MCF 10A (cell line): ENCODE measurements at regions not wholly inside any gene's neighbourhood (a gene's known extent, or its start where the extent isn't known, plus 50 kb on each side); places are given as distances from the start of the nearest gene placed in this dataset.
A peak's percentile ranks its signal among the peaks of the same experiment; 100 is the strongest.
"Not testable (repeated sequence)": the region's sequence is repeated elsewhere in the genome, so short reads cannot be mapped to it uniquely, and the experiment has no call there.

Experiments
- BruUV-seq: library from RNA; stranded (reverse); fragments of 400-500 nt; replicated peaks from 2 replicates; lab custom pipeline; 2021; lab: Mats Ljungman, UMichigan
- CTCF ChIA-PET: fragments of 300-600 bp; sonication (Branson Sonifier 250); formaldehyde crosslinking; extraction: SDS; loops from one replicate; lab custom pipeline; 2021; ENCODE audit warnings: antibody characterized with exemption, inconsistent platforms; lab: Yijun Ruan, JAX
- POLR2A ChIA-PET: fragments of 300-600, 350-650 bp; sonication (Branson Sonifier 250); formaldehyde crosslinking; extraction: SDS; loops from one replicate; lab custom pipeline; 2020; ENCODE audit warnings: antibody characterized with exemption, inconsistent platforms; lab: Yijun Ruan, JAX
- DNase-seq: peaks from one replicate; pipeline ENCODE4 v3.0.0-alpha.2; 2018; ENCODE audit not compliant: unreplicated experiment
- H3K27ac Mint-ChIP-seq: one replicate; pipeline ENCODE4 v1.8.0; 2022; ENCODE audit warnings: mild to moderate bottlenecking, low read depth, mixed read lengths; ENCODE audit not compliant: unreplicated experiment
- H3K27me3 Mint-ChIP-seq: one replicate; pipeline ENCODE4 v1.8.0; 2022; ENCODE audit warnings: mixed read lengths; ENCODE audit not compliant: insufficient read depth, unreplicated experiment
- H3K36me3 Mint-ChIP-seq: one replicate; pipeline ENCODE4 v1.8.0; 2022; ENCODE audit warnings: mild to moderate bottlenecking, moderate library complexity, mixed read lengths; ENCODE audit not compliant: insufficient read depth, unreplicated experiment
- H3K4me1 Mint-ChIP-seq: one replicate; pipeline ENCODE4 v1.8.0; 2022; ENCODE audit warnings: mixed read lengths; ENCODE audit not compliant: insufficient read depth, unreplicated experiment
- H3K4me3 Mint-ChIP-seq: one replicate; pipeline ENCODE4 v1.8.0; 2022; ENCODE audit warnings: mild to moderate bottlenecking, moderate library complexity, mixed read lengths; ENCODE audit not compliant: unreplicated experiment
- H3K9me3 Mint-ChIP-seq: one replicate; pipeline ENCODE4 v1.8.0; 2022; ENCODE audit warnings: mixed read lengths; ENCODE audit not compliant: unreplicated experiment
- intact Hi-C: fragments of 100-400 bp; cut with micrococcal nuclease; formaldehyde crosslinking; loops from 2 replicates; pipeline ENCODE4 v1.14.1; 2022
- TF ChIP-seq, protein P1 (sequence below): fragments of 200-600 bp; IDR thresholded peaks from one replicate; pipeline ENCODE4 v1.8.0; 2022; ENCODE audit warnings: antibody characterized with exemption, mild to moderate bottlenecking; ENCODE audit not compliant: unreplicated experiment

DNA sequence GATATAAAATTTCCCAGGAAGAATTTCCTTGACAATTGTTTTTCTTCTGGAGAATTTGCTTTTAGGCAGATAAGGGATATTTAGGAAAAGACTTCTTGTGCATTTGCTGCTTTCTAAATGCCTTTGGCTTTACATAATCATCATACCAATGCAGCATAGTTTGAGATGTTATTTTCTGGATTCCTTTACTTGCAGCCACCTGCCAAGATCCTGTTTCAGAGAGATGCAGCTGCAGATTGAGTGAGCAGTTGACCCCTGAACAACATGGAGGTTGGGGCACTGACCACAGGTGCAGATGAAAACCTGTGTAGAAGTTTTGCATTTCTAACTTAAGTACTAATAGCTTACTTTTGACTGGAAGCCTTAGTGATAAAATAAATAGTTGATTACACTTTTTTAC is 257.9 kb downstream of the RPIA start:
- POLR2A ChIA-PET: no interaction called here
- no peaks in the 10 kb centered on the region for H3K4me1 Mint-ChIP-seq
- H3K27ac Mint-ChIP-seq: no peak overlapping the region
- H3K9me3 Mint-ChIP-seq: no peaks in the 10 kb centered on the region
- TF ChIP-seq, protein P1, sequence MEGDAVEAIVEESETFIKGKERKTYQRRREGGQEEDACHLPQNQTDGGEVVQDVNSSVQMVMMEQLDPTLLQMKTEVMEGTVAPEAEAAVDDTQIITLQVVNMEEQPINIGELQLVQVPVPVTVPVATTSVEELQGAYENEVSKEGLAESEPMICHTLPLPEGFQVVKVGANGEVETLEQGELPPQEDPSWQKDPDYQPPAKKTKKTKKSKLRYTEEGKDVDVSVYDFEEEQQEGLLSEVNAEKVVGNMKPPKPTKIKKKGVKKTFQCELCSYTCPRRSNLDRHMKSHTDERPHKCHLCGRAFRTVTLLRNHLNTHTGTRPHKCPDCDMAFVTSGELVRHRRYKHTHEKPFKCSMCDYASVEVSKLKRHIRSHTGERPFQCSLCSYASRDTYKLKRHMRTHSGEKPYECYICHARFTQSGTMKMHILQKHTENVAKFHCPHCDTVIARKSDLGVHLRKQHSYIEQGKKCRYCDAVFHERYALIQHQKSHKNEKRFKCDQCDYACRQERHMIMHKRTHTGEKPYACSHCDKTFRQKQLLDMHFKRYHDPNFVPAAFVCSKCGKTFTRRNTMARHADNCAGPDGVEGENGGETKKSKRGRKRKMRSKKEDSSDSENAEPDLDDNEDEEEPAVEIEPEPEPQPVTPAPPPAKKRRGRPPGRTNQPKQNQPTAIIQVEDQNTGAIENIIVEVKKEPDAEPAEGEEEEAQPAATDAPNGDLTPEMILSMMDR: no peak
- intact Hi-C loops: no loop called here
- no peak for DNase-seq
- no TSS peak for BruUV-seq
- H3K4me3 Mint-ChIP-seq: no peak overlapping the region
- CTCF ChIA-PET: interaction anchor here (0.7 kb wide), 1 partner anchor 25 kb away, joined by 3 read pairs; no protein-coding TSS in a partner anchor
- H3K27me3 Mint-ChIP-seq: peaks cover 37% of the 10 kb centered on the region
- H3K36me3 Mint-ChIP-seq: no peaks in the 10 kb centered on the region

DNA sequence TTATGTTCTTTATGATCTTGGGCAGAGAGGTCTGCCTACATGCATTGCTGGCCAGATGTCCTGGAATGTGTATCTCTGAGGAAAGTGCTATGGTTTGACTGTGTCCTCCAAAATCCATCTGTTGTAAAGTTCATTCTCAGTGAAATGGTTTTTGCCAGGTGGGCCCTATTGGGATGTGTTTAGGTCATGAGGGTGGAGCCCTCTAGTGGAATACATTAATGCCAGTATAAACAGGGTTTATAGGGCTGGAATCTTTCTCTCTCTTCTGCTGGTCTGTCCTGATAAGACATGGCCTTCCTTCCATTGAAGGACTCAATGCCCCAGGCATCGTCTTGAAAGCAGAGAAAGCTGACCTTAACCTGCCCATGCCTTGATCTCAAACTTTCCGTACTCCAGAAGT is 258.5 kb downstream of the RPIA start:
- ChIA-PET POLR2A (no interaction called here), CTCF (interaction anchor here (0.9 to 1.3 kb wide), 2 partner anchors 9 to 11 kb away, joined by 3 to 4 read pairs; no protein-coding TSS in a partner anchor)
- H3K4me1 Mint-ChIP-seq: no peaks in the 10 kb centered on the region
- intact Hi-C loops: no loop called here
- no peaks in the 10 kb centered on the region for H3K9me3 Mint-ChIP-seq
- peaks cover 43% of the 10 kb centered on the region for H3K27me3 Mint-ChIP-seq
- DNase-seq: peak; percentile 23
- no peaks in the 10 kb centered on the region for H3K36me3 Mint-ChIP-seq
- H3K27ac Mint-ChIP-seq: no peak overlapping the region
- BruUV-seq: no TSS peak
- no peak overlapping the region for H3K4me3 Mint-ChIP-seq
- TF ChIP-seq, protein P1: peak; percentile 30

DNA sequence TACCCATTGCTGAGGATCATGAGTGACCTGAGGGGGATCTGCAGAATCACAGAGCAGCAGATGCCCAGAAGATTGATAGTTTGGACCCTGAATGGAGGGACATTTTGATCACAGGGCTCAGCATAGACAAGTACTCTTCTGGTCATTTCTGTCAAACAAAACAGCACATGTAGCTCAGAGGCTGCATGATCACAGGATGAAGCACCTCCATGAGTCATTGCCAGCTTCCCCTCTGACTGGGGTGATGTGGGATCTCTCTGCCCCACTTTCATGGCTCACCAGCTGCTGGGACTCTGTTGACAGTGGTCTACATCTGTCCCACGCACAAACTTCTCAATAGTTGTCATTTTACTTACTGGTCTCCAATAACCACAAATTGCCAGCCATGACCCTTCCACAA is 264.1 kb downstream of the RPIA start:
- BruUV-seq: no TSS peak
- ChIA-PET POLR2A (no interaction called here), CTCF (no interaction called here)
- TF ChIP-seq, protein P1: no peak
- Mint-ChIP-seq H3K9me3 (no peaks in the 10 kb centered on the region), H3K4me3 (no peak overlapping the region), H3K27ac (no peak overlapping the region), H3K4me1 (no peaks in the 10 kb centered on the region), H3K27me3 (peaks cover 53% of the 10 kb centered on the region), H3K36me3 (no peaks in the 10 kb centered on the region)
- DNase-seq: no peak
- intact Hi-C loops: no loop called here

DNA sequence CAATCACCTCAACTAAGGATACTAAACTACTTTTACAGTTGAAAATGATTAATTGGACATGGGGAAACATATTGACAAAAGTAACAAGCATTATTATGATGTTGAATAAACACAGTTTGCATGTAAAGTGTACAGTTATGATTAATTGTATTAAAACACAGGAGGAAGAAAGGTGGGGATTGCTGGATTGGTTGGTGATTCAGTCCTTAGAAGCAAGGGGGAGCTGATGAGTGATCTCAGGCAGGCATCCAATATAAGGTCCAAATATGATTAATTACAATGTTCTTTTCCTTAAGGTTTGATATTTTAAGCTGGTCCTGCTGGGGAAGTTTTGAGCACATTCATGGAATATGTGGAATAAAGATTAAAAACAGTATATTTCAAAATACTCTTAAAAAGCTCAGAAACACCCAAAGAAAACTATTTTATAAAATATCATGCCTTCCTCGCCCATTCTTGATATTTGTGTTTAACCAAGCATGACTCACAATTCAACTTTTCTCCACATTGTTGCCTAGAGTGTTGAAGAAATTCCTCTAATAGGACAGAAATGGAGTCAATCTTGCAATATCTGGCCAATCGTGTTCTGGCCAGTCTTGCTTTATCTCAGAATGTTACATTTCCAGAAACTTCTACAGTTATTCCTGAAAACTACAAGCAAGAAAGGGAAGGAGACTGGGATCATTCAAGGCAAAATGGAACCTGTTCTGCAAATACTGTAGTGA is 268.2 kb downstream of the RPIA start:
- H3K27ac Mint-ChIP-seq: no peak overlapping the region
- H3K27me3 Mint-ChIP-seq: peaks cover 54% of the 10 kb centered on the region
- TF ChIP-seq, protein P1: peak; percentile 19
- CTCF ChIA-PET: interaction anchor here (0.7 kb wide), 1 partner anchor 79 kb away, joined by 4 read pairs; no protein-coding TSS in a partner anchor
- H3K9me3 Mint-ChIP-seq: no peaks in the 10 kb centered on the region
- no peak overlapping the region for H3K4me3 Mint-ChIP-seq
- intact Hi-C loops: no loop called here
- no TSS peak for BruUV-seq
- peak; percentile 24 for DNase-seq
- H3K4me1 Mint-ChIP-seq: no peaks in the 10 kb centered on the region
- no peaks in the 10 kb centered on the region for H3K36me3 Mint-ChIP-seq
- POLR2A ChIA-PET: no interaction called here

- H3K27me3 Mint-ChIP-seq: peaks cover 41% of the 10 kb centered on the region
- CTCF ChIA-PET: interaction anchor here (0.7 to 1.7 kb wide), 4 partner anchors 11 to 702 kb away, joined by 3 to 10 read pairs (median 3); no protein-coding TSS in a partner anchor
- H3K27ac Mint-ChIP-seq, intact Hi-C loops, H3K36me3 Mint-ChIP-seq, H3K4me3 Mint-ChIP-seq, H3K9me3 Mint-ChIP-seq, BruUV-seq, H3K4me1 Mint-ChIP-seq, POLR2A ChIA-PET: not testable (repeated sequence)
- peak; percentile 11 for DNase-seq
Measured at GRCh38 chr2:88961323-88961722, 269.9 kb downstream of the RPIA start.
